ENCODE measurements at regions not wholly inside any gene's neighbourhood (a gene's known extent, or its start where the extent isn't known, plus 50 kb on each side); places are given as distances from the start of the nearest gene placed in this dataset.

DNA sequence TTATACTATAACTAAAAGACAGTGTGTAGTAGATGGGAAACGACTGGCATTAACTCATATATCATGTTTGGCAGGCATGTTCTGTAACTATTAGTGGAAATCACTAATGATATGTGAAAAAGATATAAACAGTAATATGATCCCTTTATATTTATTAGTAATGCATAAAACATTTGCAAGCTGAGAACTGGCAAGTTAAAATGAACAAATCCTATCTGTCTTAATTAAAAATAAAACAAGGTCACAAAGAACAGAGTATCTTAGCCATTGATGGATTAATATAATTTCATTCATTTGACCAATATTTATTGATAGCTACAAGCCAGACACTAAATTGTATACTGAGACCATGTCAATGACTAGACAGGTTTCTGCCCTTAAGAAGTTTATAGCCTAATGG is 154.5 kb downstream of the CRPPA start:
- TF ChIP-seq POLR2AphosphoS5 (IDR thresholded peaks at IDR 0.05; ENCODE audit: low read depth): no peak
- TF ChIP-seq, protein P1, sequence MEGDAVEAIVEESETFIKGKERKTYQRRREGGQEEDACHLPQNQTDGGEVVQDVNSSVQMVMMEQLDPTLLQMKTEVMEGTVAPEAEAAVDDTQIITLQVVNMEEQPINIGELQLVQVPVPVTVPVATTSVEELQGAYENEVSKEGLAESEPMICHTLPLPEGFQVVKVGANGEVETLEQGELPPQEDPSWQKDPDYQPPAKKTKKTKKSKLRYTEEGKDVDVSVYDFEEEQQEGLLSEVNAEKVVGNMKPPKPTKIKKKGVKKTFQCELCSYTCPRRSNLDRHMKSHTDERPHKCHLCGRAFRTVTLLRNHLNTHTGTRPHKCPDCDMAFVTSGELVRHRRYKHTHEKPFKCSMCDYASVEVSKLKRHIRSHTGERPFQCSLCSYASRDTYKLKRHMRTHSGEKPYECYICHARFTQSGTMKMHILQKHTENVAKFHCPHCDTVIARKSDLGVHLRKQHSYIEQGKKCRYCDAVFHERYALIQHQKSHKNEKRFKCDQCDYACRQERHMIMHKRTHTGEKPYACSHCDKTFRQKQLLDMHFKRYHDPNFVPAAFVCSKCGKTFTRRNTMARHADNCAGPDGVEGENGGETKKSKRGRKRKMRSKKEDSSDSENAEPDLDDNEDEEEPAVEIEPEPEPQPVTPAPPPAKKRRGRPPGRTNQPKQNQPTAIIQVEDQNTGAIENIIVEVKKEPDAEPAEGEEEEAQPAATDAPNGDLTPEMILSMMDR (conservative IDR thresholded peaks at IDR 0.05; ENCODE audit: low read depth in 2 of 2): no peak
- no peak for TF ChIP-seq STAT1 (IDR thresholded peaks at IDR 0.05; ENCODE audit: unreplicated experiment)
- TF ChIP-seq ZNF331 (CRISPR knock-in tag; IDR thresholded peaks at IDR 0.05; ENCODE audit: low read depth): no peak
- TF ChIP-seq EZH2phosphoT487 (IDR thresholded peaks at IDR 0.05; ENCODE audit: unreplicated experiment): no peak
- TF ChIP-seq CREB1 (CRISPR knock-in tag; IDR thresholded peaks at IDR 0.05; ENCODE audit: low read depth): no peak
- TF ChIP-seq EZH2 (IDR thresholded peaks at IDR 0.05; ENCODE audit: low read depth, unreplicated experiment): no peak
- no peak for TF ChIP-seq JUNB (IDR thresholded peaks at IDR 0.05; ENCODE audit: unreplicated experiment)
- TF ChIP-seq, protein P2, sequence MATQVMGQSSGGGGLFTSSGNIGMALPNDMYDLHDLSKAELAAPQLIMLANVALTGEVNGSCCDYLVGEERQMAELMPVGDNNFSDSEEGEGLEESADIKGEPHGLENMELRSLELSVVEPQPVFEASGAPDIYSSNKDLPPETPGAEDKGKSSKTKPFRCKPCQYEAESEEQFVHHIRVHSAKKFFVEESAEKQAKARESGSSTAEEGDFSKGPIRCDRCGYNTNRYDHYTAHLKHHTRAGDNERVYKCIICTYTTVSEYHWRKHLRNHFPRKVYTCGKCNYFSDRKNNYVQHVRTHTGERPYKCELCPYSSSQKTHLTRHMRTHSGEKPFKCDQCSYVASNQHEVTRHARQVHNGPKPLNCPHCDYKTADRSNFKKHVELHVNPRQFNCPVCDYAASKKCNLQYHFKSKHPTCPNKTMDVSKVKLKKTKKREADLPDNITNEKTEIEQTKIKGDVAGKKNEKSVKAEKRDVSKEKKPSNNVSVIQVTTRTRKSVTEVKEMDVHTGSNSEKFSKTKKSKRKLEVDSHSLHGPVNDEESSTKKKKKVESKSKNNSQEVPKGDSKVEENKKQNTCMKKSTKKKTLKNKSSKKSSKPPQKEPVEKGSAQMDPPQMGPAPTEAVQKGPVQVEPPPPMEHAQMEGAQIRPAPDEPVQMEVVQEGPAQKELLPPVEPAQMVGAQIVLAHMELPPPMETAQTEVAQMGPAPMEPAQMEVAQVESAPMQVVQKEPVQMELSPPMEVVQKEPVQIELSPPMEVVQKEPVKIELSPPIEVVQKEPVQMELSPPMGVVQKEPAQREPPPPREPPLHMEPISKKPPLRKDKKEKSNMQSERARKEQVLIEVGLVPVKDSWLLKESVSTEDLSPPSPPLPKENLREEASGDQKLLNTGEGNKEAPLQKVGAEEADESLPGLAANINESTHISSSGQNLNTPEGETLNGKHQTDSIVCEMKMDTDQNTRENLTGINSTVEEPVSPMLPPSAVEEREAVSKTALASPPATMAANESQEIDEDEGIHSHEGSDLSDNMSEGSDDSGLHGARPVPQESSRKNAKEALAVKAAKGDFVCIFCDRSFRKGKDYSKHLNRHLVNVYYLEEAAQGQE (IDR thresholded peaks at IDR 0.05; ENCODE audit: unreplicated experiment): no peak
- TF ChIP-seq ZNF114 (CRISPR knock-in tag; IDR thresholded peaks at IDR 0.05): no peak
- TF ChIP-seq ZNF462 (CRISPR knock-in tag; IDR thresholded peaks at IDR 0.05): no peak
- no peak for TF ChIP-seq ETS1 (IDR thresholded peaks at IDR 0.05)
- no peak for TF ChIP-seq NANOG (IDR thresholded peaks at IDR 0.05; ENCODE audit: borderline replicate concordance)

Data from GM23338 (cell line).